GM10248 (cell line): ENCODE measurements at regions not wholly inside any gene's neighbourhood (a gene's known extent, or its start where the extent isn't known, plus 50 kb on each side); places are given as distances from the start of the nearest gene placed in this dataset.

Source experiments
- CTCF ChIA-PET: fragments of 300-600 bp; sonication (Branson Sonifier 250); formaldehyde crosslinking; extraction: SDS; loops from one replicate; lab custom pipeline; 2021; ENCODE audit warnings: antibody characterized with exemption; lab: Yijun Ruan, JAX
- POLR2A ChIA-PET: fragments of 350-650 bp; sonication (Branson Sonifier 250); formaldehyde crosslinking; extraction: SDS; loops from one replicate; lab custom pipeline; 2020; ENCODE audit warnings: antibody characterized with exemption; lab: Yijun Ruan, JAX
- DNase-seq: peaks from one replicate; pipeline ENCODE4 v3.0.0; 2012; ENCODE audit errors: extremely low spot score
- CTCF ChIP-seq: IDR thresholded peaks from 2 replicates; pipeline ENCODE4 v1.5.1; 2012; ENCODE audit warnings: mild to moderate bottlenecking, low read depth; ENCODE audit errors: extremely low read depth, missing control alignments, control extremely low read depth

- ChIA-PET POLR2A (no interaction called here), CTCF (no interaction called here)
- no peak for TF ChIP-seq CTCF
- no peak for DNase-seq
These were observed 260.4 kb downstream of the IRX1 start for GRCh38 chr5:3856036-3856435.

- TF ChIP-seq CTCF = no peak
- ChIA-PET POLR2A (no interaction called here), CTCF (no interaction called here)
- DNase-seq = no peak
These were observed 262.9 kb downstream of the IRX1 start for GRCh38 chr5:3858524-3858923.

GRCh38 chr5:3862906-3863305, 267.3 kb downstream of the IRX1 start:
- POLR2A ChIA-PET = no interaction called here
- DNase-seq = no peak
- CTCF ChIA-PET = no interaction called here
- TF ChIP-seq CTCF = no peak

GRCh38 chr5:3875144-3875543, 279.5 kb downstream of the IRX1 start:
- ChIA-PET POLR2A (no interaction called here), CTCF (no interaction called here)
- DNase-seq = no peak
- no peak for TF ChIP-seq CTCF

- CTCF ChIA-PET = no interaction called here
- TF ChIP-seq CTCF = no peak
- POLR2A ChIA-PET = no interaction called here
- DNase-seq = no peak
These were observed 282.6 kb downstream of the IRX1 start for GRCh38 chr5:3878267-3878666.

- CTCF ChIA-PET = no interaction called here
- no peak for DNase-seq
- no peak for TF ChIP-seq CTCF
- POLR2A ChIA-PET = no interaction called here
These were observed 287.4 kb downstream of the IRX1 start for GRCh38 chr5:3883040-3883439.
